BE2C (cell line): ENCODE measurements at regions not wholly inside any gene's neighbourhood (a gene's known extent, or its start where the extent isn't known, plus 50 kb on each side); places are given as distances from the start of the nearest gene placed in this dataset.

Experiments
- DNase-seq: peaks from one replicate; pipeline ENCODE4 v3.0.0-alpha.2; 2020
- H3K27me3 ChIP-seq: fragments of 250-450 bp; sonication (Bioruptor Pico); 2 replicates; pipeline ENCODE4 v1.5.1; 2020; ENCODE audit warnings: mild to moderate bottlenecking
- H3K36me3 ChIP-seq: fragments of 250-450 bp; sonication (Bioruptor Pico); 2 replicates; pipeline ENCODE4 v1.5.1; 2020; ENCODE audit warnings: mild to moderate bottlenecking
- H3K4me1 ChIP-seq: fragments of 250-450 bp; sonication (Bioruptor Pico); 2 replicates; pipeline ENCODE4 v1.5.1; 2020
- H3K4me3 ChIP-seq: 2 replicates; pipeline ENCODE4 v1.5.1; 2011; ENCODE audit warnings: low read depth, low read length
- H3K9me3 ChIP-seq: fragments of 250-450 bp; sonication (Bioruptor Pico); 2 replicates; pipeline ENCODE4 v1.5.1; 2020
- TF ChIP-seq, protein P1 (sequence below): IDR thresholded peaks from 2 replicates; pipeline ENCODE4 v1.5.1; 2012; ENCODE audit warnings: mild to moderate bottlenecking, low read depth, low read length

- no peaks in the 10 kb centered on the region for H3K4me1 ChIP-seq
- DNase-seq: no peak
- H3K9me3 ChIP-seq: peaks cover 3% of the 10 kb centered on the region
- H3K27me3 ChIP-seq: no peaks in the 10 kb centered on the region
- TF ChIP-seq, protein P1, sequence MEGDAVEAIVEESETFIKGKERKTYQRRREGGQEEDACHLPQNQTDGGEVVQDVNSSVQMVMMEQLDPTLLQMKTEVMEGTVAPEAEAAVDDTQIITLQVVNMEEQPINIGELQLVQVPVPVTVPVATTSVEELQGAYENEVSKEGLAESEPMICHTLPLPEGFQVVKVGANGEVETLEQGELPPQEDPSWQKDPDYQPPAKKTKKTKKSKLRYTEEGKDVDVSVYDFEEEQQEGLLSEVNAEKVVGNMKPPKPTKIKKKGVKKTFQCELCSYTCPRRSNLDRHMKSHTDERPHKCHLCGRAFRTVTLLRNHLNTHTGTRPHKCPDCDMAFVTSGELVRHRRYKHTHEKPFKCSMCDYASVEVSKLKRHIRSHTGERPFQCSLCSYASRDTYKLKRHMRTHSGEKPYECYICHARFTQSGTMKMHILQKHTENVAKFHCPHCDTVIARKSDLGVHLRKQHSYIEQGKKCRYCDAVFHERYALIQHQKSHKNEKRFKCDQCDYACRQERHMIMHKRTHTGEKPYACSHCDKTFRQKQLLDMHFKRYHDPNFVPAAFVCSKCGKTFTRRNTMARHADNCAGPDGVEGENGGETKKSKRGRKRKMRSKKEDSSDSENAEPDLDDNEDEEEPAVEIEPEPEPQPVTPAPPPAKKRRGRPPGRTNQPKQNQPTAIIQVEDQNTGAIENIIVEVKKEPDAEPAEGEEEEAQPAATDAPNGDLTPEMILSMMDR: no peak
- no peak overlapping the region for H3K4me3 ChIP-seq
- H3K36me3 ChIP-seq: no peaks in the 10 kb centered on the region
Measured at GRCh38 chr22:47673557-47673956, 911.1 kb downstream of the TBC1D22A start.

- Histone ChIP-seq H3K27me3 (no peaks in the 10 kb centered on the region), H3K9me3 (peaks cover 2% of the 10 kb centered on the region), H3K4me3 (no peak overlapping the region), H3K36me3 (no peaks in the 10 kb centered on the region), H3K4me1 (no peaks in the 10 kb centered on the region)
- TF ChIP-seq, protein P1: no peak
- DNase-seq: no peak
Measured at GRCh38 chr22:47672526-47672925, 910.1 kb downstream of the TBC1D22A start.

DNA sequence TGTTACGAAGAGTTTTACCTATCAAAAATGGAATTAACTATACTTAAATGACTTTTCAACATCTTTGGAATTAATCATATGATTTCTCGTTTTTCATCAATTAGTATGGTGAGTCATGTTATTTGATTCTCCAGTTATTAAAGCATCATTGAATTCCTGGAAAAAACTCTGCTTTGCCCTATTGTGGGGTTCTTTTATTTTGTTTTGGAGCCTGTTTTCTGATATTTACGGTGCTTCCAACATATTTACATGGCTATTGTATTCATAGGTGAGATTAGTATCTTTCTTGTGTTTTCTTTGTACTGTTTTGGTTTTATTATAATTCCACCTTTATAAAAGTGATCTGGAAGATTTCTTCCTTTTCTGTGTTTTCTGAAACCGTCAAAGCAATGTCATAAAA, 902.7 kb downstream of the TBC1D22A start:
- no peak for DNase-seq
- TF ChIP-seq, protein P1: no peak
- no peaks in the 10 kb centered on the region for H3K4me1 ChIP-seq
- H3K27me3 ChIP-seq: no peaks in the 10 kb centered on the region
- no peaks in the 10 kb centered on the region; the same call in 1 of the 2 replicates for H3K9me3 ChIP-seq
- no peak overlapping the region for H3K4me3 ChIP-seq
- no peaks in the 10 kb centered on the region for H3K36me3 ChIP-seq

DNA sequence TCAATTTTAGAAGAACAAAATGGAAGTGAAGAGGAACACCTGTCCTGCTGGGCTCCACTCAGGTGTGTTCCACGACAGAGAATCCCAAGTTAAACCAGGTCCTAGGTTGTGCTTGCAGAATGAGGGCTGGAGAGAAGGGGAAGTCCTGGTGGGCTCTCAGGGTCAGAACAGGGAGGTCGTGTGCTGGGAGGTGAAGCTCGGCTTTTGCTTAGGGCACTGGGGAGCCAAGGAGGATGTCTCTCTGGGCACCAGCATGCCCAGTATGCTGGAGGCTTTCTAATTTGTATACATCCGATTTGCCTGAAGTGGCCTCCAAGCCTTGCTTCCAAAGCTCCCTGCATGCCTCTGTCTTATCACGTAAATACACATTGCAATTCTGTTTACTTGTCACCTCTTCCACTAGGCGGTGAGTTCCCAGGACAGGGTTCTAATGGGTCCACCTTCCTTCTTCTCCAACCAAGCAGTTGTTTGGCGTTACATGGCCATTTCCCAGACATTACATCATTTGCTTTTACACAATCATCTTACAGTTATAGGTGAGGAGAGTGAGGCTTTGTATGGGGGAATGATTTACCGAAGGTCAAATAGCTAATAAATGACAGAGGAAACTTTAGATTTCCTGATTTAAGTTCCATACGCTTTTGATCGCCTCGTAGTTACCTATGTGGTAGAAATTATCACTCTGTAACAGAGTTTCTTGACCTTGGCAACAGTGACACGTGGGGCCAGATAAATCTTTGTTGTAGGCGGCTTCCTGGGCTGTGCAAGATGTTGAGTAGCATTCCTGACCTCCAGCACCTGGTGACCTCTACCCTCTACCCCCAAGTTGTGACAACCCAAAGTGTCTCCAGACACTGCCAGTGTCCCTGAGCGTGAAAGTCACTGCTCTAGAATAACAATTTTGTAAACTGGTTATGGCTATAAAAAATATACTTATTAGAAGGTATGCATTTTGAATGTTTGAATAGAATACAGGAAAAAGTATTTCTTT, 901.5 kb downstream of the TBC1D22A start:
- Histone ChIP-seq H3K36me3 (no peaks in the 10 kb centered on the region), H3K4me1 (no peaks in the 10 kb centered on the region), H3K9me3 (no peaks in the 10 kb centered on the region; the same call in 1 of the 2 replicates), H3K27me3 (no peaks in the 10 kb centered on the region), H3K4me3 (no peak overlapping the region)
- no peak for DNase-seq
- TF ChIP-seq, protein P1: no peak

- no peaks in the 10 kb centered on the region for H3K4me1 ChIP-seq
- no peak for DNase-seq
- TF ChIP-seq, protein P1: no peak
- H3K36me3 ChIP-seq: no peaks in the 10 kb centered on the region
- no peak overlapping the region for H3K4me3 ChIP-seq
- H3K9me3 ChIP-seq: no peaks in the 10 kb centered on the region
- no peaks in the 10 kb centered on the region for H3K27me3 ChIP-seq
Measured at GRCh38 chr22:47659467-47660223, 897.2 kb downstream of the TBC1D22A start.
